Hematopoietic multipotent progenitor cell treated with erythropoietin and hydrocortisone succinate and interleukin-3 and kit ligand, for 4 days (in vitro differentiated cells): ENCODE measurements at regions not wholly inside any gene's neighbourhood (a gene's known extent, or its start where the extent isn't known, plus 50 kb on each side); places are given as distances from the start of the nearest gene placed in this dataset.
"Not testable (repeated sequence)": the region's sequence is repeated elsewhere in the genome, so short reads cannot be mapped to it uniquely, and the experiment has no call there.

Experiments
- DNase-seq: peaks from one replicate; pipeline ENCODE4 v3.0.0-alpha.2; 2015

DNA sequence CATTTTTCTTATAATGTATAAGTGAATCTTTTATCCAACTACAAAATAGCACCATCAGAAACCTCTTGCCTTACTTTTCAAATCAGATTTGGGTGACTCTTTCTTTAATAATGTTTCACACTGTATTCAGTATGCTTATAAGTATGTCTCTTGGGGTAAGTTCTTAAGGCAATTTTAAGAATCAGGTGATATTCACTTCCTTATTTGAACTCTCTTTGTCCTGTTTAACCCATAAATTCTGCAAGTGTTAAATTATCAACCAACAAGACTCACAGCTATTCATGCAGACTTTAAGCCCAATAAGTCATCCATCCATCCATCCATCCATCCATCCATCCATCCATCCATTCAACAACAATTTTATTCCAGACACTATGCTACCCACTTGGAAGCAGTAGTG lies 142.7 kb upstream of the FBXL17 start:
- DNase-seq: no peak

DNA sequence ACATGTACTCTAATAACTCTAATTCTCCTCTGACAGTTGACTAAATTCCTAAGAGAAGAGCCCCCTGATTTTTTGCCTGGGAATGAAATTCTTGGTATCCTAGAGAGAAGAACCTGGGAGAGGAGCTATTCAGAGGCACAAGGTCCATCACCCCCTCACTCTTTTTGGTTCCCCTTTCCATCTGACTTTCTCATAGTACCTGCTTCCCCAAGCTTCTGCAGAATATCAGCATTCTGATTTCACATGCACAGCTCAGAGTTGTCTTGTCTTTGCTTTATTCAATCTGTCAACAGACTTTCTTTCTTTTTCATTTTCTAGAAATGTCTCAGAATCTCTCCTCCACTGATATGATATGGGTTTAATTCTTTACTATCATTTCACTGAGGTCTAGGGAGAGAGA lies 141.5 kb upstream of the FBXL17 start:
- DNase-seq: no peak

DNA sequence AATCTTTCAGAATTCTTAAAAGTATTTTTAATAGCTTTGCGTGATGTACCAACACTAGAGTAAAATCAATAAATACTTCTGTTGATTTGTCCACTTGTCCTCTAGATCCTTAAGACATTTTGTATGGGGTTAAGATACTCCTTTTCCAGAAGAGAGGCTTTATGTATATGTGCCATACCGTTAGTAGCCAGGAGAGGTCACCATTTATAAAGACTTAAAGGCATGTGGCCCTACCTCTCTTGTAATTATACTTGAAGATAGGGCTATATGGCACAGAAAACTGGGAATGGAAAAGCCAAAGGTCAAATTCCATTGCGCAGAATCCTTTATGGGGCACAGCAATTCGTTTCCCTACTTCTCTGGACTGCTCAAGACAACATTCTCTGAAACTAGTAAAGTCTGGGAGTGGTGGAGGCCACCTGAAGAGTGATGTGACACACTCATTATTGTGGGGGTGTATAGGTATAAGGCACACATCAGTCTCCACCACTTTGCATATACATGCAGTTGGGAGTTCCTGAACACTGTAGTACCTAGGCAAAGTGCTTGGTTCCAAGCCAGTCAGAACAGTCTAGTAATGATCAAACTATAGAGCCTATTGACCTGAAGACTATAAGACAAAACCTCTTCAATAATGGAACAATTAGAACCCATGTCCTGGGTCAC lies 140.1 kb upstream of the FBXL17 start:
- peak; percentile 89 for DNase-seq

DNA sequence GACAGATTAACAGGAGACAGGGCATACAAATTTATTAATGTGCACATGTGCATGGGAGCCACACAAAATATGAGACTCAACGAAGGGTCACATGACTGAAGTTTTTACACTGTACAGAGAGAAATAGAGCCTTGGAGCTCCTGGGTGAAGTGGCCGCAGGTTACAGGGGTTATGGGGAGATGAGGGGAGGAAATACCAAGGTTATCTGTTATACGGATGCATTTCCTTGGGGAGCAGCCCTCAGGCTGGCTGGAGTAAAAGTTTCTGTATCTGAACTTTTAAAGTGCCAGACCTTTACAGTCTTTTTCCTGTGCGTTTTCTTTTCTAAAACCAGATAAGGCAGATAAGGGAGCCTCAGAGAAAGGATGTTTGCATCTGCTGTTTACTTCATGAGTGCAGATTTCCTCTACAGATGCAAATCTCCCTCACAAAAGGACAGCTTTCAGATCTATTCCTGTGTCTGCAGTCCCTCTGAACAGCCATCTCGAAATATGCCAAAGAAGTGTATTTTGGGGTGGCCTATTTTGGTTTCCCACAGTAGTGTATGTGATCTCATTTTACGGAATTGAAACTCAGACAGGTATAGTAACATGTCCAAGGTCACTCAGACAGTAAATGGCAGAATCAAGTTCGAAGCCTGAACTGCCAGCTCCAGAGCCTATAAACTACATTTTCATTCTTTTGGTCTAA lies 139.3 kb upstream of the FBXL17 start:
- no peak for DNase-seq

DNA sequence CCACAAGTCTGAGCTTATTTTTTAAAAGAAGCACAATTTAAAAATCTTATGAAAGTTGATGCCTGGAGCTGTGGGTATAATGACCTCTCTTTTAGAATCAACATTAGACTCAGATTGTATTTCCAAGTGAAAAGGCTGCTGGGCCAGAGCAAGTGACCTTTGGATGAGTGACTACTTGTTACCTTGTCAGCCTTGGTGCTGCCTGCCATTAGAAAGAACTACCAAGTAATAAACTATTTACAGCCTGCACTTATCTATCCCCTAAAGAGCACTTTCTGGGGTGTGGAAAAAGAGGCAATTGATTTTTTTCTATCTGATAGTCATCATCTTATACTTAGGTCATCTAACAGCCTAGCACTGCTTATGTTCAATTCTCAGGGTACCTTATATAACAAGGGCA lies 134.9 kb upstream of the FBXL17 start:
- no peak for DNase-seq

DNA sequence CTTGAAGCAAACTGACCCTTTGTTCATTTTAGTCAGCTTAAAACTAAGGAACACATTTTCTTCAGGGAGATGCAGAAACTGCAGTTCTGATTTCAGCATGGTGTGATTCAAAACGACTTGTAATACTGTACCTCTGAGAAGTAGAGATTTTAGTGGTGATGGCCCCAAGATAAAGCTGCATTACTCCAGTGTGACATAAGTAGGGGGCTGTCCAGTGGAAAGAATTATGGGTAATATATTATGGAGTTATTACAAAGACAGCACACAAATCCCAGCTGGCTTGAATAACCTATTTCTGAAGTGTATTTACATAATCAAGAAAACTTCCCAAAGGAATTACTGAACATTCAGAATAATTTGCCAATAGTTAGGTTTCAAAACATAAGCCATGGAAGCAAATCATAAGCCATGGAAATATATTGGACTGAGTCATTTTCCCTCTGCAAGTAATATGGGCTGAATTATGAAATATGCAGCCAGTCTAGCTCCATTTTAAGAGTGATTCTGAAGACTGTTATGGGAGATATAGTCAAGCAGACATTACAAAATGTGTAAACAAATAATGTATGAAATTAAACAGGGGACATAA lies 133.7 kb upstream of the FBXL17 start:
- DNase-seq: no peak

DNA sequence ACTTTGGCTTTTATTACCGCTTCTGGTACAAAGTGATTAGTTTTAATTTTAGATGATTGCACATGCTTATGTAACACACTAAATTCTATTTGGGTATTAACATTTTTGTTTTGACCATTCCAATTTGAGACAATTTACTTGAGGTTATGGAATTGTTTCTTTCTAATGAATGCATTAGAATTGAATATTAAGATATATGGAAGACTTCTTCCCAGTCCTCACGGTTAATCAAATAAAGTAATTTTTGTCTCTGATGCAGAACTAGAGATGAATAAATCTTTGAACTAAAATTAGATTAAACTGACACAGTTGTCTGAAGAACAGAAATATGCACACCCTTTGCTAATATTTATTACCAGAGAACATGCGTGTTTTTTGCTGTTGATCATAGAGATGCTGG lies 127.1 kb upstream of the FBXL17 start:
- DNase-seq: no peak

DNA sequence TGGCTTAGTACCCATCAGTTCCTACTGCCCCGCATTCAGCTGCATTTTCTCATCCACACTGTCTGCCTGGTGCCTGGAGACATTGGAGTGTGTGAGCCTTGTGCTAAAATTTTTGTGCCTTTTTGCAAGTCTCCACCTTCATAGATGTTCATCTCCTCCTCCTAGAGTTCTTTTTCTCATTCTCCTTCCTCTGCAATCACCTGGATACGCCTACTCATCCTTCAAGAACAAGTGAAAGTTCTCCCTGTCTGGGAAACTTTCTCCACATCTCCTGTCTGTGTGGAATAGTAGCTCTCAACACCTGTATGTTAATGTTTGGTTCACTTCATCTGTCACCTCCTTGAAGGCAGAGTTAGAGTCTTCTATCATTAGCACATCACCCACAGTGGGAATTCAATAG lies 125.7 kb upstream of the FBXL17 start:
- DNase-seq: no peak

DNA sequence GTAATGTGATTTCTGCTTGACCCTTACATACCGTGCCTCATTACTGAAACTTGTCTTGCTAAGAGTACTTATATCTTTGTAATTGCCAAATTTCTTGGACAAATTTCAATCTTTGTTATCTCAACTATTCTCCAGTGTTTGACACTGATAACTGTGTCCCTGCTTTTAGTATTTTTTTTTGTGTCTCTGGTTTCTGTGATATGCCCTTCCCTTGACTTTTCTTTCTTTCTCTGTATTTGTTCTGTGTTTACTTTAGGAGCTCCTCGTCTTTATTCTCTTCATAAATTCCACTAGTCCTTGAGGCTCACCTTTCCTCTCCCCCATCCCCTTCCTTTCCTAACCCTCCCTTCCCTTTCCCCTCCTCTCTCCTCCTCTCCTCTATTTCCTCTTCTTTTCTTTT lies 123.7 kb upstream of the FBXL17 start:
- DNase-seq: peak; percentile 45

DNA sequence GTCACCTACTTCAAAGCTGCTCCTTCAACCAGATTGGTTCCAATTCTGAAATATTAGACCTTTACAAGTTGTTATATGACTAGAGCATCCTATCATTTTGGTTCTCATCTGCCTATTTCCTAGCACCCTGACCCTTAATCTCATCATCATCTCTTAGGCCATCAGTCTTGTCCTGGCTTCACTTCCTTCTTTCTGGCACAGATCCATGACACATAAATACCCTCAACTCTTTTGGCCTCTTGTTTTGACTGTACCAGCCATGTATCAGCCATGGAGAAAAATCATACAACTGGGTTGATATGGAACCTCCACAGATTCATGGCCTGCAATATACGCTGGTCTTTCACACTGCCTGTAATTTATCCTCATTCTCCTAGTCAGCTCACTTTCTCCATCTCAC lies 123.1 kb upstream of the FBXL17 start:
- no peak for DNase-seq

DNA sequence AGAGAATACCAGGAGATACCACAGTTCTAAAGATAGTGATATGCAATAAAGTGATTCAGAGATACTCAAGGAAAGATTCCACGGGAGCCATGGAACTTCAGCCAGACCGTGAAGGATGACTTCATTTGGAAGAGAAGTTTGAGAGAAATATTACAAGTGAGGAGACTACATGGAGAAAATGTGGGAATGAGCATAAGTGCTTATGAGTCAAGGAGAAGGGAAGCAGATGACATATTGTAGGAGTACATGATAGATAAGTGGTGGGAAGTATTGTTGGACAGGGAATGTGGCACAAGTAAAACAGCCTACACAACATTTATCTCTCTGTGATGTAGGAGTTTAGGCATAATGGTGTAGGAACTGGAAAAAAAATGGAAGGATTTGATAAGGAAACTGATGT lies 122.1 kb upstream of the FBXL17 start:
- DNase-seq: no peak

DNA sequence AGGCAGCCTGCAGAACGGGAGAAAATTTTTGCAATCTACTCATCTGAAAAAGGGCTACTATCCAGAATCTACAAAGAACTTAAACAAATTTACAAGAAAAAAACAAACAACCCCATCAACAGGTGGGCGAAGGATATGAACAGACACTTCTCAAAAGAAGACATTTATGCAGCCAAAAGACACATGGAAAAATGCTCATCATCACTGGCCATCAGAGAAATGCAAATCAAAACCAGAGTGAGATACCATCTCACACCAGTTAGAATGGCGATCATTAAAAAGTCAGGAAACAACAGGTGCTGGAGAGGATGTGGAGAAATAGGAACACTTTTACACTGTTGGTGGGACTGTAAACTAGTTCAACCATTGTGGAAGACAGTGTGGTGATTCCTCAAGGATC lies 113.7 kb upstream of the FBXL17 start:
- not testable (repeated sequence) for DNase-seq

DNA sequence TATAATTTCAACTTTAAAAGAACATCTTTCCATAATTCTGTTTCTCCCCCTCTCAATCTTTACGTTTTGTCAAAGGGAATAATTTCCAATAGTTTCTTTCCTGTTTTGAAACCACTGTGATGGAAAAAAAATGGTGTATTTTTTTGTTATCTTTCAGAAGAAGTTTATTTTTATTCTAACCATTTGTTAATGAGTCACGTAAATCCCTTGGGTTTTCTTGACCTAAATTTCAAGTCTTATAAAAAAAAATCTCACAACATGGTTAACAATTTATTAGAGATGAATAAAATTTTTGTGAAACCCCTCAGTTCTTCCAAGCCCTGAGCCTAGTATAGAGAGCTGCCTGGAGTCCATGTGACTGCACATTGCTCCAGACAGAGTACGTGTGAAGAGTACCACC lies 106.1 kb upstream of the FBXL17 start:
- DNase-seq: no peak

DNA sequence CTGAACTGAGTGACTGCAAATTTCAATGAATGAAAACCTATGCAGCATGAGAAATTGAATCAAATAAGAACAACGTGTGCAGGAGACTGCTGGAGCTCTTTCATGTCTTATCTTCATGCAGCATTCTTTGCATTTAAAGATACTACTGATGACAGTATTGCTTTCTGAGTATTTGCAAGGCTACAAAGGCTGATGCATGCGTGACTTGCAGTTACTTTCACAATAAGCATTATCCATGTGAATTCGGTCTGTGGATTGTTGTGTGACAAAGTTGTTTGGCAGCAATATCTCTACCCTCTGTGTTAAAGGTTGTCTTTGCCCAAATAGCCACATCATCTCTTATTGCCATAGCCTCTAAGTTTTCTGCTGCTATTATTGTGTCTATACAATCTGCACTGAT lies 102.1 kb upstream of the FBXL17 start:
- no peak for DNase-seq

DNA sequence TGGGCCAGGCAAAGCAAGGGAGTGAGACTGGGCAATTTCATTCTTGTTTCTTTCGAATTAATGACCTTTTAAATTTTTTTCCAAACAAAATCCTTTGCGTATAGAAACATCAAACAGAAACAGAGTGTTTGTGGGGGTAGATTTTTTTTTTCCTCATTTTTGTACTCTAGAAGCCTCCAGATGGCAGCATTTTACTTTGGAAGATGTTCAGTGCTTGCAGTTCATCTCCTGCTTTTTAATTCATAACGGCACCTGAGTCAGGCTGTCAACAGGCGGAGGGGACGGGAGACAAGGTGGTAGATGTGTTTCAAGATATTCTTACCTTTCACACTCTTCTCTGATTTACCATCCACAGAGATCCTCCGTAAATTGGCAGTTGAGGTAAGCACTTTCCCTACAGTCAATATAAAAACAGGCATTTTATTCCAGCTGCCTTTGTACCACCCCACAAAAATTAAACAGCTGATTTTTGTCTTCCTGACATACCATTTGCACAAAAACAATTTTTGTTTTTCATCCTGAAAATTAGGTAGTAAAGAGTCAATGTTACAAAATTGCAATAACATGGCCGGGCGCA lies 99.5 kb upstream of the FBXL17 start:
- peak; percentile 69 for DNase-seq

DNA sequence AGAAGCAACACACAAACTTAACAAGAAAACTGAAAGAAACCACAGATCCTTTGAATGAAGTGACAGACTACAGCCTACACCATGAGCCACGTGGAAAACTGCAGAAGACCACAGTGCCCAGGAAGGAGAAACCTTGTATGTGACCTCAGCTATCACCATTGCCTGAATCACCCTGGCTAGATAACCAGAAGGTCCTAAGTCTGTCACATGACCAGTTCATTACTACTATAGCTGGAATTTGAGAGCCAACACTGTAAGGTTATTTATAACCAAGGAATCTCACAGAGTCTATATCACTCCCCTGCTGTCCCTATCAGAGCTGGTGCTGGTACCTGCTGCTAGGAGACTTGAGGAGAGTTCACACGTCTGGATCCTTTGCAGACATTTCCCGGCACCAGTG lies 90.3 kb upstream of the FBXL17 start:
- DNase-seq: no peak

DNA sequence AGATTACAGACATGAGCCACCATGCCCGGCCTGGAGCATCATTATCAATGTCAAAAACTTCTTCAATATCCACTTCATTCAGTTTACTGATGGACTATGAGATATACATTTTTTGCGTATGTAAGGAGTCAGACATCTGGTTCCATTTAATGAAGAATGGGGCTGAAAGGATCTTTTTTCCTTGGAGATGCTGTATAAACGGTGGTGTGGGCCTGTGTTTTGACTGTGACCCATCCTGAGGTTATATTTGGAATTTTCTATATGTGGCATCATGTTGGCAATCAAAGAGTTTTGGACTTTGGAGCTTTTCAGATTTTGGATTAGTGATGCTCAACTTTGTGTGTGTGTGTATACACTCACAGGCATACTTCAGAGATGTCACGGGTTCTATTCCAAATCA lies 85.7 kb upstream of the FBXL17 start:
- no peak for DNase-seq

DNA sequence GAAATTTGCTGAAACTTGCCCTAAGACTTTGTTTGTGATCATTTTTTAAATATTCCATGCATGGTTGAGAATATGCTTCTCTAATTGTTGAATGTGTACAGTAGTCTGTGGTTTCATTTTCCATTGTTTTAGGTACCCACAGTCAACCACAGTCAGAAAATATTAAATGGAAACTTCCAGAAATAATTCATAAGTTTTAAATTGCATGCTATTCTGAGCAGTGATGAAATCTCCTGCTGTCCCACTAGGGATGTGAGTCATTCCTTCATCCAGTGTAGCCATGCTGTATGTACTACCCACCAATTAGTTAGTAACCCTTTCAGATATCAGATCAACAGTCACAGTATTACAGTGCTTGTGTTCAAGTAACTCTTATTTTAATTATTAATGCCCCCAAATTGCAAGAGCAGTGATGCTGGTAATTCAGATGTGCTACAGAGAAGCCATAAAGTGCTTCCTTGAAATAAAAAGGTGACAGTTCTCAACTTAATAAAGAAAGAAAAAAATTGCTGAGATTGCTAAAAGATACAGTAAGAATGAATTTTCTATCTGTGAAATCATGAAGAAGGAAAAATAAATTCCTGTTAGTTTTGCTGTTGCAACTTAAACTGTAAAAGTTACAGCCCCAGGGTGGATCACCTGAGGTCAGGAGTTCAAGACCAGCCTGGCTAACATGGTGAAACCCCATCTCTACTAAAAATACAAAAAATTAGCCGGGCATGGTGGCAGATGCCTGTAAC lies 79.9 kb upstream of the FBXL17 start:
- DNase-seq: no peak

DNA sequence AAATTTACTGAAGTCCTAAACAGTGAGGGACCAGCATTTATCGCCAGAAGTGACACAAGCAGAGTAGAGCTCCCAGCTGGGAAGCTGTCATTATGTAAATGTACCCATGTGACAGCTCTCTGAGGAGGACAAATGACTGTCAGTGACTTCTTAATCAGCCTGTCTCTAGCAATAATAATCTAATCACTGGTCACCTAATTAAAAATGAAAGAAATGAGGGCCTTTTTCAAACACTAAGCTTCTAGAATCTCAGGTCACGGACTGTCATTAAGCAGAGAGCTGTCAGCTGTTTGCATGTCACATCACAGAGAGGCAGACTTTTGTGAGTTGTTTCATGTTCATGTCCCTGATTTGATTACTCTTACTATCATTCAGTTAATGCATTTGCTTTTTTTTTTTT lies 77.9 kb upstream of the FBXL17 start:
- no peak for DNase-seq

DNA sequence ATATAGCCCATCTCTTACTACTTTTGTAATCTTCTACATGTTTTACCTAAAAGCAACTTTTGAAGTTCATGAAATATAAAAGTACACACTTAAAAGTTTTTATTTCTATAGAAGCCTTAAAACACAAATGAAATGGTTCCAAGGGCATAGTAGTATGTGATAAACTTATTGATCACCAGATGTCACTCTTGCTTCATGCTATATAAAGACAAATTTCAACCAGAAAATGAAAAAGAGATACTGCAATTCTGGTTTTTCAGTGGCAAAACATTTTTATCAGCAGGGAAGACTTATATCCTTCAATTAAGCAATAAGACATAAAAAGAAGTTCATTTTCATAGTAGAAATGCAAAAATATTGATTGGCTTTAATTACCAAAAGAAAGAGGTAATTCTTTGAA lies 69.4 kb upstream of the FBXL17 start:
- DNase-seq: peak; percentile 7

DNA sequence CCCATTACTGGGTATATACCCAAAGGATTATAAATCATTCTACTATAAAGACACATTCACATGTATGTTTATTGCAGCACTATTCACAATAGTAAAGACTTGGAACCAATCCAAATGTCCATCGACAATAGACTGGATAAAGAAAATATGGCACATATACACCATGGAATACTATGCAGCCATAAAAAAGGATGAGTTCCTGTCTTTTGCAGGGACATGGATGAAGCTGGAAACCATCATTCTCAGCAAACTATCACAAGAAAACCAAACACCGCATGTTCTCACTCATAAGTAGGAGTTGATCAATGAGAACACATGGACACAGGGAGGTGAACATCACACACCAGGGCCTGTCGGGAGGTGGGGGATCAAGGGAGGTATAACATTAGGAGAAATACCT lies 62.2 kb upstream of the FBXL17 start:
- not testable (repeated sequence) for DNase-seq

DNA sequence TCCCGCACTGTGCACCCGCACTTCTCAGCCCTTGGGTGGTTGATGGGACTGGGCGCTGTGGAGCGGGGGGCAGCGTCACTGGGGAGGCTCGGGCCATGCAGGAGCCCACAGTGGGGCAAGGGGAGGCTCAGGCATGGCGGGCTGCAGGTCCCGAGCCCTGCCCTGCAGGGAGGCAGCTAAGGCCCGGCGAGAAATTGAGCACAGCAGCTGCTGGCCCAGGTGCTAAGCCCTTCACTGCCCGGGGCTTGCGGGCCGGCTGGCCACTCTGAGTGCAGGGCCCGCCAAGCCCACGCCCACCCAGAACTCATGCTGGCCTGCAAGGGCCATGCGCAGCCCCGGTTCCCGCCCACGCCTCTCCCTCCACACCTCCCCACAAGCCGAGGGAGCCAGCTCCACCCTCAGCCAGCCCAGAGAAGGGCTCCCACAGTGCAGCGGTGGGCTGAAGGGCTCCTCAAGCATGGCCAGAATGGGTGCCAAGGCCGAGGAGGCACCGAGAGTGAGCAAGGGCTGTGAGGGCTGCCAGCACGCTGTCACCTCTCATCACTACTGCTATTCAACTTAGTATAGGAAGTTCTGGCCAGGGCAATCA lies 60.3 kb upstream of the FBXL17 start:
- not testable (repeated sequence) for DNase-seq

DNA sequence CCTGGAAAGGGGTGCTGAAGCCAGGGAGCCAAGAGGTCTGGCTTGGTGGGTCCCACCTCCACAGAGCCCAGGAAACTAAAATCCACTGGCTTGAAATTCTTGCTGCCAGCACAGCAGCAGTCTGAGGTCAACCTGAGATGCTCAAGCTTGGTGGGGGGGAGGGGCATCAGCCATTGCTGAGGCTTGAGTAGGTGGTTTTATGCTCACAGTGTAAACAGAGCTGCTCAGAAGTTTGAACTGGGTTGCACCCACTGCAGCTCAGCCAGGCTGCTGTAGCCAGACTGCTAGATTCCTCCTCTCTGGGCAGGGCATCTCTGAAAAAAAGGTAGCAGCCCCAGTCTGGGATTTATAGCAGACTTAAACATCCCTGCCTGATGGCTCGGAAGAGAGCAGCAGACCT lies 55.5 kb upstream of the FBXL17 start:
- DNase-seq: no peak
